Endothelial cell (in vitro differentiated cells): ENCODE measurements at regions not wholly inside any gene's neighbourhood (a gene's known extent, or its start where the extent isn't known, plus 50 kb on each side); places are given as distances from the start of the nearest gene placed in this dataset.

Experiments used
- DNase-seq: peaks from one replicate; pipeline ENCODE4 v3.0.0; 2021; ENCODE audit warnings: low spot score
- H3K27ac Mint-ChIP-seq: one replicate; pipeline ENCODE4 v1.8.0; 2021; ENCODE audit warnings: mixed read lengths, inconsistent platforms; ENCODE audit not compliant: unreplicated experiment
- H3K27me3 Mint-ChIP-seq: one replicate; pipeline ENCODE4 v1.8.0; 2021; ENCODE audit warnings: mild to moderate bottlenecking, moderate library complexity, mixed read lengths, inconsistent platforms; ENCODE audit not compliant: unreplicated experiment
- H3K36me3 Mint-ChIP-seq: one replicate; pipeline ENCODE4 v1.8.0; 2021; ENCODE audit warnings: mild to moderate bottlenecking, low read depth, mixed read lengths, inconsistent platforms; ENCODE audit not compliant: unreplicated experiment
- H3K4me1 Mint-ChIP-seq: one replicate; pipeline ENCODE4 v1.8.0; 2021; ENCODE audit warnings: mild to moderate bottlenecking, mixed read lengths, inconsistent platforms; ENCODE audit not compliant: unreplicated experiment
- H3K4me3 Mint-ChIP-seq: one replicate; pipeline ENCODE4 v1.8.0; 2021; ENCODE audit warnings: mild to moderate bottlenecking, mixed read lengths, inconsistent platforms; ENCODE audit not compliant: unreplicated experiment
- H3K9me3 Mint-ChIP-seq: one replicate; pipeline ENCODE4 v1.8.0; 2021; ENCODE audit warnings: mixed read lengths, inconsistent platforms; ENCODE audit not compliant: unreplicated experiment
- TF ChIP-seq, protein P1 (sequence below): fragments of 200-600 bp; sonication (generic); IDR thresholded peaks from one replicate; pipeline ENCODE4 v1.5.0; 2021; ENCODE audit warnings: antibody characterized with exemption; ENCODE audit not compliant: unreplicated experiment

DNA sequence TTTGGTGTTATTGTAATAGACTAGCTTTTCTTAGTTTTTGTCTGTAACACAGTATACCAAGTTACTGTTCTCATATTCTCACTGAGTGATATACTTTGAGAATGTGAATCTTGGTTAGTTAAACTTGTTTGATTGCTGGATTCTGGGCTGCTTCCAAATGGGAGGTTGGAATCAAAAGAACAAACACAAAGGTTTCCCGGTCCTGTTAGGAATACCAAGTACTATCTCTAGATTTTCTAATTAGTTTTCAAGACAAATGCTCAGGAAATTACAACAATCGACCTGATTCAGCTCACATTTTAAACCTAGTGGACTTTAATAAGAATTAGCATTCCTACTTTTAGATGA, 244.3 kb downstream of the CSNK1G3 start:
- TF ChIP-seq, protein P1, sequence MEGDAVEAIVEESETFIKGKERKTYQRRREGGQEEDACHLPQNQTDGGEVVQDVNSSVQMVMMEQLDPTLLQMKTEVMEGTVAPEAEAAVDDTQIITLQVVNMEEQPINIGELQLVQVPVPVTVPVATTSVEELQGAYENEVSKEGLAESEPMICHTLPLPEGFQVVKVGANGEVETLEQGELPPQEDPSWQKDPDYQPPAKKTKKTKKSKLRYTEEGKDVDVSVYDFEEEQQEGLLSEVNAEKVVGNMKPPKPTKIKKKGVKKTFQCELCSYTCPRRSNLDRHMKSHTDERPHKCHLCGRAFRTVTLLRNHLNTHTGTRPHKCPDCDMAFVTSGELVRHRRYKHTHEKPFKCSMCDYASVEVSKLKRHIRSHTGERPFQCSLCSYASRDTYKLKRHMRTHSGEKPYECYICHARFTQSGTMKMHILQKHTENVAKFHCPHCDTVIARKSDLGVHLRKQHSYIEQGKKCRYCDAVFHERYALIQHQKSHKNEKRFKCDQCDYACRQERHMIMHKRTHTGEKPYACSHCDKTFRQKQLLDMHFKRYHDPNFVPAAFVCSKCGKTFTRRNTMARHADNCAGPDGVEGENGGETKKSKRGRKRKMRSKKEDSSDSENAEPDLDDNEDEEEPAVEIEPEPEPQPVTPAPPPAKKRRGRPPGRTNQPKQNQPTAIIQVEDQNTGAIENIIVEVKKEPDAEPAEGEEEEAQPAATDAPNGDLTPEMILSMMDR, result no peak
- Mint-ChIP-seq H3K9me3 (no peaks in the 10 kb centered on the region), H3K4me1 (no peaks in the 10 kb centered on the region), H3K27me3 (no peaks in the 10 kb centered on the region), H3K27ac (no peak overlapping the region), H3K4me3 (no peak overlapping the region), H3K36me3 (no peaks in the 10 kb centered on the region)
- no peak for DNase-seq

DNA sequence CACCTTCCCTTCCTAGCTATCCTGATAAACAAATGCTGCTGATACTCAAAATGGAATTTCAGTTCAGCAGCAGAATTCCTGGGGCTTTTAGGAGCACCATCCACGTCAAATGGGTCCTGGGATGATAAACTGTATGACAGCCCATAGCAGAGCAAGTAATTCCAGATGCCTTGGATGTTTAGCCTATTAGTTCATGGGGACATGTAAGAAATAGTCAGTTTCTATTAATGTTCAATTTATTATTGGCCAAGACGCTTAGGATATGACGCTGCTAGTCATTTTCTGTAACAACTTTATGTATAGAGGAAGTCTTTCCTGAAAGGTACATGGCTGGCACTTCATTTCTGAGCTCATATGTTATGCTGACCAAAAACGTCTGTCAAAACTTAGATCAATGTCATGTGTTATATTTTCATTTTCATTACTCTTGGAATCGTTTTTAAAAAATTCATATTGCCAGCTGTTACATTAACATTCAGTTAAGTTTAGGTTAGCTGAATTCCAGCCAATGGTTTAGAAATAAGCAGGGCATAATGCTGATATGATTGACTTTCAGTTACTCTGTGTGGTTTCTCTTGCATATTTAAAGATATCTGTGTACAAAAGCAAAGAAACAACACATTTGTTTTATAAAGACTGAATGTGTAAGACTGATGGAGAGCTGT, 243.8 kb downstream of the CSNK1G3 start:
- H3K9me3 Mint-ChIP-seq, result no peaks in the 10 kb centered on the region
- H3K27ac Mint-ChIP-seq, result no peak overlapping the region
- H3K36me3 Mint-ChIP-seq, result no peaks in the 10 kb centered on the region
- H3K4me1 Mint-ChIP-seq, result no peaks in the 10 kb centered on the region
- no peak for DNase-seq
- TF ChIP-seq, protein P1, result no peak
- H3K4me3 Mint-ChIP-seq, result no peak overlapping the region
- no peaks in the 10 kb centered on the region for H3K27me3 Mint-ChIP-seq

DNA sequence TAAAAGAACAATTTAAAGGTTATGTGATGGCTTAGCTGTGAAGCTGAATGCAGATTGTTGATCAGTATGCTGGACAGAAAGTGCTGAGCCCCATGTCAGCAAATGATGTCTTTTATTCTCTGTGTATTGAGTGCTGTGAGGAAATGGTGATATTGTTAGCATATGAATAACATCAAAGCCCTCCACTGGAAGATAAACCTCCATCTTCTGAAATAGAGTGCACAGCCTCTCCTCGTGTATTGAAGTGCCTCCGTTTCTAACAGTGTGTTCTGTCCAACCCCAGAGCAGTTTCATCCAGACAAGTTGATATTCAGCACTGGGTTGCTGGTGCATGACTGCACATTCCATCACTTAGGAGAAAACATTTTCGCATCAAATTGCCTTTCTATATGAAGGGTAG, 242.9 kb downstream of the CSNK1G3 start:
- Mint-ChIP-seq H3K27me3 (no peaks in the 10 kb centered on the region), H3K36me3 (no peaks in the 10 kb centered on the region), H3K4me3 (no peak overlapping the region), H3K4me1 (no peaks in the 10 kb centered on the region), H3K9me3 (no peaks in the 10 kb centered on the region), H3K27ac (no peak overlapping the region)
- no peak for DNase-seq
- TF ChIP-seq, protein P1, result no peak

DNA sequence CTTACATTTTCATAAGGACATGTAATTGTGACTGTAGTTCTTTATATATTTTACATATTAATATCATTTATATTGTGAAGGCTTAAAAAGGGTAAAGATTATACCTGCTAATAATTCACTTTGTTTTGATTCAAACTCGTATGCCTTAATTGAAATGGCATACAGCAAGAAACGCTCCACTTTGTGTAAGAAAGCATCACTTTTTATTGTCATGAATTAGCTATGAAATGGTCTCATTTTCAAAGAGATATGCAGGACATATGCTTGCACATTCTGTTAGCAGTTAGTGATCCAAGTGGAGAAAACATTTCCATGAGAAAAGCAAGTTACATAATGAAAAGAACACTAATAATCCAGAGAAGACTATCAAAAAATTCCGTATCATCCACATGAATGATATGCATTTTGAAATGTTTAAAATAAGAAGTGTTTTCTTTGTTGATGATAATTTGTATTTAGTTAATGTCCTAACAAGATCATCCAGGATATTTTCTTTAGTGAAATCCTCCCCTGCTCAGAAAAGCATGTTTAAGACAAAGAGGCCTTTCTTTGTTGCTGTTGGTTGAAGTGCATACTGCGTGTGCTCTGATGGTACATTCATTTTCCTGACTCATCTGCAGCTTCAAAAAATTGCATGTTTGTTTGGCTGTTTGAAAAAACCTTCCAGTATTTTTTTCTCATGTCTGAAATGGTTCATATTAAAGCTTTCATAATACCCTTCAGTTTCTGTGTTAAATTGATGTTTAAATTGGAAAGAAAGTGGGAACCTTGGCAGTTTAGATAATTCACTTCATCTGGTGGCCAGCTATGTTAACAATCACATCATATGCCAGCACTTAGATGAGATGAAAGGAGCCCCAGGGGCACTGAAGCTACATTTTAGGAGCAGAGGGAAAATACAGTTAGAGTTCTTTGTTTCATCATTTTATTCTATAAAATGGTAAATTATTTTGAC, 242.2 kb downstream of the CSNK1G3 start:
- no peak overlapping the region for H3K27ac Mint-ChIP-seq
- H3K4me1 Mint-ChIP-seq, result no peaks in the 10 kb centered on the region
- no peaks in the 10 kb centered on the region for H3K27me3 Mint-ChIP-seq
- H3K36me3 Mint-ChIP-seq, result no peaks in the 10 kb centered on the region
- TF ChIP-seq, protein P1, result no peak
- no peak for DNase-seq
- H3K9me3 Mint-ChIP-seq, result no peaks in the 10 kb centered on the region
- H3K4me3 Mint-ChIP-seq, result no peak overlapping the region
